GM12801 (cell line): ENCODE measurements at regions not wholly inside any gene's neighbourhood (a gene's known extent, or its start where the extent isn't known, plus 50 kb on each side); places are given as distances from the start of the nearest gene placed in this dataset.

Experiments
- CTCF ChIP-seq: IDR thresholded peaks from one replicate; pipeline ENCODE4 v1.5.1; 2011; ENCODE audit warnings: control low read depth; ENCODE audit not compliant: insufficient read length; ENCODE audit errors: extremely low read depth

- no peak for TF ChIP-seq CTCF
These were observed 723.9 kb upstream of the ARGLU1 start for GRCh38 chr13:107291875-107292274.

GRCh38 chr13:107289540-107289939, 721.6 kb upstream of the ARGLU1 start:
- TF ChIP-seq CTCF, result no peak

GRCh38 chr13:107284173-107284572, 716.2 kb upstream of the ARGLU1 start:
- TF ChIP-seq CTCF, result no peak

- no peak for TF ChIP-seq CTCF
These were observed 710.0 kb upstream of the ARGLU1 start for GRCh38 chr13:107277911-107278310.

- no peak for TF ChIP-seq CTCF
These were observed 709.0 kb upstream of the ARGLU1 start for GRCh38 chr13:107276936-107277335.

- TF ChIP-seq CTCF, result no peak
These were observed 708.1 kb upstream of the ARGLU1 start for GRCh38 chr13:107275945-107276614.

GRCh38 chr13:107275312-107275711, 707.4 kb upstream of the ARGLU1 start:
- TF ChIP-seq CTCF, result no peak
